Lower lobe of right lung (tissue), 2 donors: ENCODE measurements at regions not wholly inside any gene's neighbourhood (a gene's known extent, or its start where the extent isn't known, plus 50 kb on each side); places are given as distances from the start of the nearest gene placed in this dataset.
"Not testable (repeated sequence)": the region's sequence is repeated elsewhere in the genome, so short reads cannot be mapped to it uniquely, and the experiment has no call there.

Experiments used
- ATAC-seq, 2 donors: fragments of 200-7000 bp; cut with Tn5 transposase; one replicate each; pipeline ENCODE4 v1.9.1; 2020 to 2022; ENCODE audit warnings: mild to moderate bottlenecking in 2 of 2, moderate library complexity in 2 of 2
- DNase-seq: peaks from one replicate; pipeline ENCODE4 v3.0.0-alpha.2; 2020
- H3K27ac ChIP-seq: fragments of 200-600 bp; one replicate; pipeline ENCODE4 v1.8.0; 2022
- H3K27me3 ChIP-seq: fragments of 200-600 bp; one replicate; pipeline ENCODE4 v1.8.0; 2022; ENCODE audit warnings: low read depth
- H3K36me3 ChIP-seq: fragments of 200-600 bp; one replicate; pipeline ENCODE4 v1.8.0; 2022; ENCODE audit warnings: mild to moderate bottlenecking
- H3K4me1 ChIP-seq: fragments of 200-600 bp; one replicate; pipeline ENCODE4 v1.8.0; 2022
- H3K4me3 ChIP-seq: fragments of 200-600 bp; one replicate; pipeline ENCODE4 v1.8.0; 2022; ENCODE audit warnings: mild to moderate bottlenecking
- H3K9me3 ChIP-seq: fragments of 200-600 bp; one replicate; pipeline ENCODE4 v1.8.0; 2022
- CTCF ChIP-seq: fragments of 200-600 bp; IDR thresholded peaks from one replicate; pipeline ENCODE4 v1.8.0; 2022; ENCODE audit warnings: antibody characterized with exemption, mild to moderate bottlenecking
- intact Hi-C: fragments of 100-400 bp; cut with DNase I; formaldehyde crosslinking; loops from one replicate; pipeline ENCODE4 v1.11.0; 2022
- donor health status: DM: no; HTN: yes; CAD: no; lungs with severe emphysema.

- no peak overlapping the region for H3K4me3 ChIP-seq
- intact Hi-C loops: no loop called here
- H3K27ac ChIP-seq: no peak overlapping the region
- no peak for TF ChIP-seq CTCF
- H3K36me3 ChIP-seq: no peaks in the 10 kb centered on the region
- no peaks in the 10 kb centered on the region for H3K27me3 ChIP-seq
- DNase-seq (no peak), ATAC-seq (peak in 1 of 2 donors; percentile 82)
- H3K9me3 ChIP-seq: no peaks in the 10 kb centered on the region
- H3K4me1 ChIP-seq: no peaks in the 10 kb centered on the region
Observed at GRCh38 chr3:20935791-20936190, 749.8 kb upstream of the SGO1 start.

- no peak for ATAC-seq
- intact Hi-C loops: no loop called here
- Histone ChIP-seq H3K4me1 (no peaks in the 10 kb centered on the region), H3K9me3 (no peaks in the 10 kb centered on the region), H3K27ac (no peak overlapping the region), H3K36me3 (no peaks in the 10 kb centered on the region), H3K27me3 (no peaks in the 10 kb centered on the region), H3K4me3 (no peak overlapping the region)
- no peak for TF ChIP-seq CTCF
- DNase-seq: no peak
Observed at GRCh38 chr3:20931834-20932233, 745.8 kb upstream of the SGO1 start.

- H3K36me3 ChIP-seq: no peaks in the 10 kb centered on the region
- ATAC-seq (no peak), DNase-seq (no peak)
- peak; percentile 12 for TF ChIP-seq CTCF
- no peaks in the 10 kb centered on the region for H3K27me3 ChIP-seq
- no peak overlapping the region for H3K27ac ChIP-seq
- intact Hi-C loops: no loop called here
- H3K4me1 ChIP-seq: no peaks in the 10 kb centered on the region
- H3K9me3 ChIP-seq: no peaks in the 10 kb centered on the region
- H3K4me3 ChIP-seq: no peak overlapping the region
Observed at GRCh38 chr3:20930034-20930433, 744.0 kb upstream of the SGO1 start.

- DNase-seq (no peak), ATAC-seq (no peak)
- Histone ChIP-seq H3K36me3 (no peaks in the 10 kb centered on the region), H3K27me3 (no peaks in the 10 kb centered on the region), H3K4me3 (no peak overlapping the region), H3K27ac (no peak overlapping the region), H3K4me1 (no peaks in the 10 kb centered on the region), H3K9me3 (no peaks in the 10 kb centered on the region)
- no peak for TF ChIP-seq CTCF
- intact Hi-C loops: no loop called here
Observed at GRCh38 chr3:20924646-20925385, 738.8 kb upstream of the SGO1 start.

GRCh38 chr3:20921112-20921511 is 735.1 kb upstream of the SGO1 start:
- H3K27me3 ChIP-seq, intact Hi-C loops, DNase-seq, H3K9me3 ChIP-seq, H3K4me3 ChIP-seq, H3K4me1 ChIP-seq, H3K36me3 ChIP-seq, H3K27ac ChIP-seq, ATAC-seq: not testable (repeated sequence)

- no peak for TF ChIP-seq CTCF
- H3K4me3 ChIP-seq: no peak overlapping the region
- ATAC-seq (no peak), DNase-seq (no peak)
- intact Hi-C loops: no loop called here
- no peaks in the 10 kb centered on the region for H3K4me1 ChIP-seq
- H3K36me3 ChIP-seq: no peaks in the 10 kb centered on the region
- H3K27me3 ChIP-seq: no peaks in the 10 kb centered on the region
- peaks cover 7% of the 10 kb centered on the region for H3K9me3 ChIP-seq
- no peak overlapping the region for H3K27ac ChIP-seq
Observed at GRCh38 chr3:20916951-20917606, 731.1 kb upstream of the SGO1 start.
